ENCODE measurements at regions not wholly inside any gene's neighbourhood (a gene's known extent, or its start where the extent isn't known, plus 50 kb on each side); places are given as distances from the start of the nearest gene placed in this dataset.
"Not testable (repeated sequence)": the region's sequence is repeated elsewhere in the genome, so short reads cannot be mapped to it uniquely, and the experiment has no call there.

- no peak for TF ChIP-seq CTCF (IDR thresholded peaks at IDR 0.05; ENCODE audit: partially characterized antibody, unreplicated experiment)
- Mint-ChIP-seq H3K4me3 (ENCODE audit: unreplicated experiment) (no peak overlapping the region), H3K9me3 (ENCODE audit: unreplicated experiment) (no peaks in the 10 kb centered on the region), H3K27ac (ENCODE audit: unreplicated experiment) (no peak overlapping the region), H3K4me1 (ENCODE audit: low read depth, unreplicated experiment) (no peaks in the 10 kb centered on the region), H3K36me3 (ENCODE audit: unreplicated experiment) (no peaks in the 10 kb centered on the region), H3K27me3 (ENCODE audit: unreplicated experiment) (no peaks in the 10 kb centered on the region)
- no peak for DNase-seq
Measured at GRCh38 chrX:76509775-76510174, 82.3 kb downstream of the MAGEE1 start.

GRCh38 chrX:76517544-76517943 lies 90.0 kb downstream of the MAGEE1 start:
- peaks cover 2% of the 10 kb centered on the region for H3K9me3 Mint-ChIP-seq (ENCODE audit: unreplicated experiment)
- H3K4me1 Mint-ChIP-seq (ENCODE audit: low read depth, unreplicated experiment), result no peaks in the 10 kb centered on the region
- TF ChIP-seq CTCF (IDR thresholded peaks at IDR 0.05; ENCODE audit: partially characterized antibody, unreplicated experiment), result no peak
- H3K36me3 Mint-ChIP-seq (ENCODE audit: unreplicated experiment), result no peaks in the 10 kb centered on the region
- H3K27me3 Mint-ChIP-seq (ENCODE audit: unreplicated experiment), result no peaks in the 10 kb centered on the region
- H3K4me3 Mint-ChIP-seq (ENCODE audit: unreplicated experiment), result no peak overlapping the region
- H3K27ac Mint-ChIP-seq (ENCODE audit: unreplicated experiment), result no peak overlapping the region
- DNase-seq, result no peak

GRCh38 chrX:76520273-76521054 lies 93.0 kb downstream of the MAGEE1 start:
- no peak for DNase-seq
- no peak for TF ChIP-seq CTCF (IDR thresholded peaks at IDR 0.05; ENCODE audit: partially characterized antibody, unreplicated experiment)
- Mint-ChIP-seq H3K9me3 (ENCODE audit: unreplicated experiment) (peaks cover 2% of the 10 kb centered on the region), H3K36me3 (ENCODE audit: unreplicated experiment) (no peaks in the 10 kb centered on the region), H3K27ac (ENCODE audit: unreplicated experiment) (no peak overlapping the region), H3K4me3 (ENCODE audit: unreplicated experiment) (no peak overlapping the region), H3K27me3 (ENCODE audit: unreplicated experiment) (no peaks in the 10 kb centered on the region), H3K4me1 (ENCODE audit: low read depth, unreplicated experiment) (no peaks in the 10 kb centered on the region)

- H3K4me1 Mint-ChIP-seq (ENCODE audit: low read depth, unreplicated experiment); H3K27me3 Mint-ChIP-seq (ENCODE audit: unreplicated experiment); DNase-seq; H3K36me3 Mint-ChIP-seq (ENCODE audit: unreplicated experiment); H3K9me3 Mint-ChIP-seq (ENCODE audit: unreplicated experiment); H3K4me3 Mint-ChIP-seq (ENCODE audit: unreplicated experiment); H3K27ac Mint-ChIP-seq (ENCODE audit: unreplicated experiment): not testable (repeated sequence)
Measured at GRCh38 chrX:76535675-76536074, 108.2 kb downstream of the MAGEE1 start.

GRCh38 chrX:76538860-76539259 lies 111.3 kb downstream of the MAGEE1 start:
- H3K4me3 Mint-ChIP-seq (ENCODE audit: unreplicated experiment), result no peak overlapping the region
- DNase-seq, result no peak
- no peak overlapping the region for H3K27ac Mint-ChIP-seq (ENCODE audit: unreplicated experiment)
- H3K27me3 Mint-ChIP-seq (ENCODE audit: unreplicated experiment), result no peaks in the 10 kb centered on the region
- H3K36me3 Mint-ChIP-seq (ENCODE audit: unreplicated experiment), result no peaks in the 10 kb centered on the region
- no peaks in the 10 kb centered on the region for H3K9me3 Mint-ChIP-seq (ENCODE audit: unreplicated experiment)
- TF ChIP-seq CTCF (IDR thresholded peaks at IDR 0.05; ENCODE audit: partially characterized antibody, unreplicated experiment), result no peak
- no peaks in the 10 kb centered on the region for H3K4me1 Mint-ChIP-seq (ENCODE audit: low read depth, unreplicated experiment)

GRCh38 chrX:76543381-76543780 lies 115.9 kb downstream of the MAGEE1 start:
- DNase-seq; H3K36me3 Mint-ChIP-seq (ENCODE audit: unreplicated experiment); H3K27me3 Mint-ChIP-seq (ENCODE audit: unreplicated experiment); H3K9me3 Mint-ChIP-seq (ENCODE audit: unreplicated experiment); H3K27ac Mint-ChIP-seq (ENCODE audit: unreplicated experiment); H3K4me1 Mint-ChIP-seq (ENCODE audit: low read depth, unreplicated experiment); H3K4me3 Mint-ChIP-seq (ENCODE audit: unreplicated experiment): not testable (repeated sequence)

Data from glutamatergic neuron (in vitro differentiated cells).